ENCODE measurements at regions not wholly inside any gene's neighbourhood (a gene's known extent, or its start where the extent isn't known, plus 50 kb on each side); places are given as distances from the start of the nearest gene placed in this dataset.

GRCh38 chr14:83975435-83975834 is 1554.5 kb upstream of the FLRT2 start:
- no peak for TF ChIP-seq POLR2A (IDR thresholded peaks at IDR 0.05)
- TF ChIP-seq, protein P1, sequence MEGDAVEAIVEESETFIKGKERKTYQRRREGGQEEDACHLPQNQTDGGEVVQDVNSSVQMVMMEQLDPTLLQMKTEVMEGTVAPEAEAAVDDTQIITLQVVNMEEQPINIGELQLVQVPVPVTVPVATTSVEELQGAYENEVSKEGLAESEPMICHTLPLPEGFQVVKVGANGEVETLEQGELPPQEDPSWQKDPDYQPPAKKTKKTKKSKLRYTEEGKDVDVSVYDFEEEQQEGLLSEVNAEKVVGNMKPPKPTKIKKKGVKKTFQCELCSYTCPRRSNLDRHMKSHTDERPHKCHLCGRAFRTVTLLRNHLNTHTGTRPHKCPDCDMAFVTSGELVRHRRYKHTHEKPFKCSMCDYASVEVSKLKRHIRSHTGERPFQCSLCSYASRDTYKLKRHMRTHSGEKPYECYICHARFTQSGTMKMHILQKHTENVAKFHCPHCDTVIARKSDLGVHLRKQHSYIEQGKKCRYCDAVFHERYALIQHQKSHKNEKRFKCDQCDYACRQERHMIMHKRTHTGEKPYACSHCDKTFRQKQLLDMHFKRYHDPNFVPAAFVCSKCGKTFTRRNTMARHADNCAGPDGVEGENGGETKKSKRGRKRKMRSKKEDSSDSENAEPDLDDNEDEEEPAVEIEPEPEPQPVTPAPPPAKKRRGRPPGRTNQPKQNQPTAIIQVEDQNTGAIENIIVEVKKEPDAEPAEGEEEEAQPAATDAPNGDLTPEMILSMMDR (IDR thresholded peaks at IDR 0.05), result no peak
